ENCODE measurements at regions not wholly inside any gene's neighbourhood (a gene's known extent, or its start where the extent isn't known, plus 50 kb on each side); places are given as distances from the start of the nearest gene placed in this dataset.

GRCh38 chr2:13195270-13195669 lies 478.5 kb downstream of the TRIB2 start:
- TF ChIP-seq CTCF (IDR thresholded peaks at IDR 0.05) (no peak), POLR2A (IDR thresholded peaks at IDR 0.05) (no peak)

Data from body of pancreas (tissue), 4 donors.